GM12892 (cell line): ENCODE measurements at regions not wholly inside any gene's neighbourhood (a gene's known extent, or its start where the extent isn't known, plus 50 kb on each side); places are given as distances from the start of the nearest gene placed in this dataset.

Experiments
- POLR2A ChIP-seq: IDR thresholded peaks from 2 replicates; pipeline ENCODE4 v1.6.1; 2011; ENCODE audit warnings: low read depth, low read length, control low read depth
- POLR2AphosphoS5 ChIP-seq: IDR thresholded peaks from 2 replicates; pipeline ENCODE4 v1.6.1; 2011; ENCODE audit warnings: low read depth, low read length, control low read depth
- TAF1 ChIP-seq: IDR thresholded peaks from 2 replicates; pipeline ENCODE4 v1.6.1; 2011; ENCODE audit warnings: low read depth, mild to moderate bottlenecking, control low read depth, low read length, borderline replicate concordance

- no peak for TF ChIP-seq POLR2AphosphoS5
- no peak for TF ChIP-seq POLR2A
- TF ChIP-seq TAF1, result no peak
Measured at GRCh38 chr15:96079882-96080281, 250.6 kb upstream of the NR2F2 start.
